A673 (cell line): ENCODE measurements at regions not wholly inside any gene's neighbourhood (a gene's known extent, or its start where the extent isn't known, plus 50 kb on each side); places are given as distances from the start of the nearest gene placed in this dataset.

Experiments used
- BruUV-seq: library from RNA; stranded (reverse); fragments of 400-500 nt; replicated peaks from 2 replicates; lab custom pipeline; 2021; lab: Mats Ljungman, UMichigan
- CTCF ChIA-PET: fragments of 300-600 bp; sonication (Branson Sonifier 250); formaldehyde crosslinking; loops from one replicate; lab custom pipeline; 2022; ENCODE audit warnings: antibody characterized with exemption; lab: Charles Lee
- POLR2A ChIA-PET: fragments of 300-600 bp; sonication (Branson Sonifier 250); formaldehyde crosslinking; loops from one replicate; lab custom pipeline; 2022; ENCODE audit warnings: antibody characterized with exemption; ENCODE audit not compliant: low non-redundant PET; lab: Charles Lee
- DNase-seq: peaks from one replicate; pipeline ENCODE4 v3.0.0-alpha.2; 2015; ENCODE audit warnings: low spot score
- H3K27ac ChIP-seq: fragments of 200-600 bp; sonication (generic); 2 replicates; pipeline ENCODE4 v1.5.1; 2016; ENCODE audit warnings: mixed run types, low read depth, mild to moderate bottlenecking, mixed read lengths, antibody characterized with exemption, low read length; ENCODE audit not compliant: poor library complexity, severe bottlenecking
- H3K27me3 ChIP-seq: fragments of 200-600 bp; sonication (generic); replicated peaks from 2 replicates; pipeline ENCODE4 v1.6.1; 2017; ENCODE audit warnings: mixed run types, low read depth, mild to moderate bottlenecking, mixed read lengths, antibody characterized with exemption, low read length; ENCODE audit not compliant: insufficient read depth, poor library complexity
- H3K36me3 ChIP-seq: fragments of 200-600 bp; sonication (generic); 2 replicates; pipeline ENCODE4 v1.6.1; 2016; ENCODE audit warnings: mixed run types, mild to moderate bottlenecking, mixed read lengths, antibody characterized with exemption, low read length; ENCODE audit not compliant: insufficient read depth, poor library complexity, severe bottlenecking
- H3K4me1 ChIP-seq: fragments of 200-600 bp; sonication (generic); 2 replicates; pipeline ENCODE4 v1.6.1; 2017; ENCODE audit warnings: mixed run types, mild to moderate bottlenecking, mixed read lengths, antibody characterized with exemption, low read length; ENCODE audit not compliant: insufficient read depth, poor library complexity, severe bottlenecking
- H3K4me3 ChIP-seq: fragments of 200-600 bp; sonication (generic); 2 replicates; pipeline ENCODE4 v1.5.1; 2016; ENCODE audit warnings: low read depth, mixed run types, mild to moderate bottlenecking, mixed read lengths, low read length; ENCODE audit not compliant: poor library complexity, severe bottlenecking
- H3K9me3 ChIP-seq: fragments of 200-600 bp; sonication (generic); 2 replicates; pipeline ENCODE4 v1.6.1; 2016; ENCODE audit warnings: mixed run types, low read depth, mild to moderate bottlenecking, mixed read lengths, antibody characterized with exemption, low read length; ENCODE audit not compliant: poor library complexity, severe bottlenecking
- CTCF ChIP-seq: fragments of 300-800, 200-600 bp; sonication (generic); conservative IDR thresholded peaks from 2 replicates; pipeline ENCODE4 v1.5.1; 2017; ENCODE audit warnings: low read depth, mild to moderate bottlenecking, antibody characterized with exemption, low read length, moderate library complexity, mixed read lengths
- EZH2 ChIP-seq: fragments of 200-600 bp; sonication (generic); IDR thresholded peaks from 2 replicates; pipeline ENCODE4 v1.6.1; 2017; ENCODE audit warnings: borderline replicate concordance, low read depth, mild to moderate bottlenecking, mixed read lengths, antibody characterized with exemption, low read length; ENCODE audit not compliant: poor library complexity, severe bottlenecking
- intact Hi-C: fragments of 100-400 bp; cut with micrococcal nuclease; formaldehyde crosslinking; loops from one replicate; pipeline ENCODE4 v1.10.0; 2022; ENCODE audit not compliant: unreplicated experiment

GRCh38 chr1:239283216-239283615 lies 103.2 kb upstream of the CHRM3 start:
- ChIA-PET CTCF (no interaction called here), POLR2A (no interaction called here)
- H3K4me3 ChIP-seq, result no peak overlapping the region
- H3K36me3 ChIP-seq, result no peaks in the 10 kb centered on the region
- TF ChIP-seq EZH2 (no peak), CTCF (no peak)
- H3K4me1 ChIP-seq, result no peaks in the 10 kb centered on the region
- intact Hi-C loops, result no loop called here
- BruUV-seq, result no TSS peak
- DNase-seq, result no peak
- H3K27me3 ChIP-seq, result no peaks in the 10 kb centered on the region
- no peaks in the 10 kb centered on the region for H3K9me3 ChIP-seq
- no peak overlapping the region for H3K27ac ChIP-seq

GRCh38 chr1:239282411-239282810 lies 104.0 kb upstream of the CHRM3 start:
- no peaks in the 10 kb centered on the region for H3K4me1 ChIP-seq
- TF ChIP-seq EZH2 (no peak), CTCF (no peak)
- no peaks in the 10 kb centered on the region for H3K9me3 ChIP-seq
- intact Hi-C loops, result no loop called here
- no TSS peak for BruUV-seq
- H3K27me3 ChIP-seq, result no peaks in the 10 kb centered on the region
- no peaks in the 10 kb centered on the region for H3K36me3 ChIP-seq
- ChIA-PET POLR2A (no interaction called here), CTCF (no interaction called here)
- no peak for DNase-seq
- H3K27ac ChIP-seq, result no peak overlapping the region
- no peak overlapping the region for H3K4me3 ChIP-seq

- H3K27ac ChIP-seq, result no peak overlapping the region
- H3K4me3 ChIP-seq, result no peak overlapping the region
- TF ChIP-seq CTCF, result no peak
- TF ChIP-seq EZH2, result no peak
- intact Hi-C loops, result no loop called here
- CTCF ChIA-PET, result no interaction called here
- H3K9me3 ChIP-seq, result no peaks in the 10 kb centered on the region
- no peaks in the 10 kb centered on the region for H3K4me1 ChIP-seq
- DNase-seq, result no peak
- H3K27me3 ChIP-seq, result no peaks in the 10 kb centered on the region
- no peaks in the 10 kb centered on the region for H3K36me3 ChIP-seq
- POLR2A ChIA-PET, result no interaction called here
- BruUV-seq, result no TSS peak
Observed at GRCh38 chr1:239276051-239276450, 110.3 kb upstream of the CHRM3 start.
